Mesendoderm (in vitro differentiated cells): ENCODE measurements at regions not wholly inside any gene's neighbourhood (a gene's known extent, or its start where the extent isn't known, plus 50 kb on each side); places are given as distances from the start of the nearest gene placed in this dataset.

Source experiments
- DNase-seq: peaks from one replicate; pipeline ENCODE4 v3.0.0; 2013
- H2AK5ac ChIP-seq: 2 replicates; pipeline ENCODE4 v1.6.1; 2013; ENCODE audit warnings: low read length, inconsistent platforms
- H2BK120ac ChIP-seq: 2 replicates; pipeline ENCODE4 v1.6.1; 2013; ENCODE audit warnings: low read depth, mild to moderate bottlenecking, low read length, moderate library complexity, mixed read lengths
- H2BK15ac ChIP-seq: replicated peaks from 2 replicates; pipeline ENCODE4 v1.6.1; 2013; ENCODE audit warnings: low read depth, mild to moderate bottlenecking, moderate library complexity
- H2BK5ac ChIP-seq: 2 replicates; pipeline ENCODE4 v1.6.1; 2013; ENCODE audit warnings: low read length, inconsistent platforms
- H3K18ac ChIP-seq: 2 replicates; pipeline ENCODE4 v1.6.1; 2013; ENCODE audit warnings: mild to moderate bottlenecking, low read length, mixed read lengths
- H3K23ac ChIP-seq: one replicate; pipeline ENCODE4 v1.6.1; 2013; ENCODE audit warnings: low read length
- H3K27ac ChIP-seq: 2 replicates; pipeline ENCODE4 v1.5.1; 2013; ENCODE audit warnings: low read depth, mild to moderate bottlenecking, inconsistent platforms, low read length, moderate library complexity
- H3K27me3 ChIP-seq: 2 replicates; pipeline ENCODE4 v1.6.1; 2013; ENCODE audit warnings: low read length, control low read depth, mild to moderate bottlenecking, inconsistent platforms; ENCODE audit not compliant: insufficient read depth, poor library complexity
- H3K36me3 ChIP-seq: 2 replicates; pipeline ENCODE4 v1.6.1; 2013; ENCODE audit warnings: low read length, inconsistent platforms; ENCODE audit not compliant: control insufficient read depth, insufficient read depth
- H3K4ac ChIP-seq: one replicate; pipeline ENCODE4 v1.6.1; 2013; ENCODE audit warnings: low read depth, mild to moderate bottlenecking, low read length, moderate library complexity
- H3K4me1 ChIP-seq: 2 replicates; pipeline ENCODE4 v1.6.1; 2013; ENCODE audit warnings: low read depth, low read length, inconsistent platforms; ENCODE audit not compliant: control insufficient read depth
- H3K4me2 ChIP-seq: 2 replicates; pipeline ENCODE4 v1.6.1; 2013; ENCODE audit warnings: low read length
- H3K4me3 ChIP-seq: 2 replicates; pipeline ENCODE4 v1.5.1; 2013; ENCODE audit warnings: mild to moderate bottlenecking, low read length
- H3K56ac ChIP-seq: one replicate; pipeline ENCODE4 v1.6.1; 2013; ENCODE audit warnings: low read length
- H3K79me1 ChIP-seq: 2 replicates; pipeline ENCODE4 v1.6.1; 2013; ENCODE audit warnings: low read length, inconsistent platforms
- H3K79me2 ChIP-seq: 2 replicates; pipeline ENCODE4 v1.6.1; 2013; ENCODE audit warnings: mild to moderate bottlenecking, low read length; ENCODE audit not compliant: control insufficient read depth, insufficient read depth
- H3K9ac ChIP-seq: 2 replicates; pipeline ENCODE4 v1.6.1; 2013; ENCODE audit warnings: low read length, inconsistent platforms
- H4K5ac ChIP-seq: one replicate; pipeline ENCODE4 v1.6.1; 2013; ENCODE audit warnings: low read length
- H4K8ac ChIP-seq: one replicate; pipeline ENCODE4 v1.6.1; 2013; ENCODE audit warnings: low read depth, mild to moderate bottlenecking, control low read depth, low read length, moderate library complexity
- WGBS: extraction: QIAGEN DNeasy Blood & Tissue Kit; methylation state at CpG from one replicate; pipeline ENCODE4 v1.1.7; 2013; ENCODE audit warnings: low lambda C conversion rate, missing lambda C conversion rate; ENCODE audit not compliant: insufficient coverage; ENCODE audit errors: extremely low coverage; 5-methylcytosine and 5-hydroxymethylcytosine counted together

DNA sequence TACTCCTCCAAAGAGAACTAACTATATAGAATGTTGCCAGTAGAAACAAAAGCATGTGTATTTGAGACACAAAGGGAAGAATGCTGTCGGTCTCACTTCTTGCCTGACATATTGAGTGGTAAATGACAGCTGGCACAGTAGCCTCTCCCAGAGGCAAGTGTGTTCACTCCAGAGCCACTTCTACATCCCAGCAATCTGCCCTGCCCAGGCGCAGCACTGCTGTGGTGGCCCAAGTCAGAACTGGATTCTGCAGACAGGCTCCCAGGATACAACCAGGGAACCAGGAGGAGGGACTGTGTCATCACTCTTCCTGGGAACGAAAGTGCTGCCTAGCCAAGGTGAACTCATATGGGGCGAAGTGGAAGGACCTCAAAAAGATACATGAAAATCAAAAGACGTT lies 103.2 kb upstream of the ARMC2 start:
- no peak overlapping the region for H2BK15ac ChIP-seq
- no peak overlapping the region for H3K4me2 ChIP-seq
- no peak overlapping the region for H4K5ac ChIP-seq
- H3K79me1 ChIP-seq, result no peaks in the 10 kb centered on the region
- no peak overlapping the region for H2AK5ac ChIP-seq
- H4K8ac ChIP-seq, result no peak overlapping the region
- H3K56ac ChIP-seq, result no peak overlapping the region
- no peak overlapping the region for H3K23ac ChIP-seq
- no peak overlapping the region for H3K9ac ChIP-seq
- no peak overlapping the region for H3K4ac ChIP-seq
- DNase-seq, result no peak
- H3K79me2 ChIP-seq, result no peaks in the 10 kb centered on the region
- H2BK5ac ChIP-seq, result no peak overlapping the region
- no peaks in the 10 kb centered on the region for H3K36me3 ChIP-seq
- no peak overlapping the region for H3K4me3 ChIP-seq
- no peaks in the 10 kb centered on the region for H3K4me1 ChIP-seq
- no peaks in the 10 kb centered on the region for H3K27me3 ChIP-seq
- H2BK120ac ChIP-seq, result no peak overlapping the region
- no peak overlapping the region for H3K18ac ChIP-seq
- no peak overlapping the region for H3K27ac ChIP-seq
- no CpG with 5 or more reads among the region's 5 CpGs for WGBS

DNA sequence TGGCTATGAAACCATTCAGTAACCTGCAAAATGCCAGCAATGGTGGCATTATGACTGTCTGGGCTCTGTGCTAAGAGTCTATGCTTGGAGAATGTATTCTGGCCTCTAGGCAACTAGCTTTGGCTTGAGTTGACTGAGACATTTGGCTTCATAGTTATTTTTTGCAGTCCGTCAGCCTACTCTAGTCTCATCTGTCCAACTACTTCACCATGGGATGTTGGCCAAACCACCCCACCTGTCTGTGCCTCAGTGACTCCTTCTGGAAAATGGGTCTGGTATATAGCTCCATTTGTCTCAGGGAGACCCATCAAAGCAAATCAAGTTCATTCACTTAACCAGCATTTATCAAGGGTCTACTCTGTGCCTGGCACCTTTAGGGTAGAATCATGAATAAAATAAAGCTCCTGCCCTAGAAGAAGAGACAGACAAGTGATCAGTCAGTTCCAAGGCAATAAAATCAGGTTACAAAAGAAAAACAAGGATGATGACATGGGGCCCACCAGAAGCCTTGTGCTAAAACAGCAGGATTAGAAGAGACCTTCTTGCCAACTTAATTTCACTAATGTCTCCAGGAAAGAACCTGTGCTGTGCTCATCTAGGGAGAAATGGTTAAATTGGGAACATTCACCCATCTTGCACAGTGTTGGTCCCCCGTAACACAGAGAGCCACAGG lies 102.4 kb upstream of the ARMC2 start:
- no peak overlapping the region for H4K8ac ChIP-seq
- H3K79me1 ChIP-seq, result no peaks in the 10 kb centered on the region
- no peak overlapping the region for H3K27ac ChIP-seq
- H3K4me3 ChIP-seq, result no peak overlapping the region
- no peak overlapping the region for H3K18ac ChIP-seq
- no peaks in the 10 kb centered on the region for H3K36me3 ChIP-seq
- H2AK5ac ChIP-seq, result no peak overlapping the region
- peak overlapping the region; percentile 4 for H3K23ac ChIP-seq
- no peaks in the 10 kb centered on the region for H3K27me3 ChIP-seq
- no peak overlapping the region for H3K4me2 ChIP-seq
- no peak overlapping the region for H3K4ac ChIP-seq
- no CpG with 5 or more reads among the region's 2 CpGs for WGBS
- H2BK15ac ChIP-seq, result no peak overlapping the region
- H2BK120ac ChIP-seq, result no peak overlapping the region
- no peaks in the 10 kb centered on the region for H3K79me2 ChIP-seq
- no peak overlapping the region for H3K56ac ChIP-seq
- no peak overlapping the region for H3K9ac ChIP-seq
- no peak overlapping the region for H2BK5ac ChIP-seq
- no peaks in the 10 kb centered on the region for H3K4me1 ChIP-seq
- DNase-seq, result no peak
- no peak overlapping the region for H4K5ac ChIP-seq

GRCh38 chr6:108746366-108746765 lies 101.9 kb upstream of the ARMC2 start:
- no peak overlapping the region for H4K5ac ChIP-seq
- H3K9ac ChIP-seq, result no peak overlapping the region
- no peaks in the 10 kb centered on the region for H3K79me1 ChIP-seq
- no peak overlapping the region for H3K23ac ChIP-seq
- H2BK5ac ChIP-seq, result no peak overlapping the region
- H2AK5ac ChIP-seq, result no peak overlapping the region
- no peak overlapping the region for H2BK120ac ChIP-seq
- H3K4ac ChIP-seq, result no peak overlapping the region
- H3K79me2 ChIP-seq, result no peaks in the 10 kb centered on the region
- DNase-seq, result no peak
- no peaks in the 10 kb centered on the region for H3K27me3 ChIP-seq
- no peaks in the 10 kb centered on the region for H3K36me3 ChIP-seq
- no peak overlapping the region for H3K18ac ChIP-seq
- H3K56ac ChIP-seq, result no peak overlapping the region
- H3K4me3 ChIP-seq, result no peak overlapping the region
- no peak overlapping the region for H3K4me2 ChIP-seq
- no peak overlapping the region for H4K8ac ChIP-seq
- H3K4me1 ChIP-seq, result no peaks in the 10 kb centered on the region
- WGBS, result no CpG with 5 or more reads among the region's 5 CpGs
- no peak overlapping the region for H2BK15ac ChIP-seq
- H3K27ac ChIP-seq, result no peak overlapping the region

DNA sequence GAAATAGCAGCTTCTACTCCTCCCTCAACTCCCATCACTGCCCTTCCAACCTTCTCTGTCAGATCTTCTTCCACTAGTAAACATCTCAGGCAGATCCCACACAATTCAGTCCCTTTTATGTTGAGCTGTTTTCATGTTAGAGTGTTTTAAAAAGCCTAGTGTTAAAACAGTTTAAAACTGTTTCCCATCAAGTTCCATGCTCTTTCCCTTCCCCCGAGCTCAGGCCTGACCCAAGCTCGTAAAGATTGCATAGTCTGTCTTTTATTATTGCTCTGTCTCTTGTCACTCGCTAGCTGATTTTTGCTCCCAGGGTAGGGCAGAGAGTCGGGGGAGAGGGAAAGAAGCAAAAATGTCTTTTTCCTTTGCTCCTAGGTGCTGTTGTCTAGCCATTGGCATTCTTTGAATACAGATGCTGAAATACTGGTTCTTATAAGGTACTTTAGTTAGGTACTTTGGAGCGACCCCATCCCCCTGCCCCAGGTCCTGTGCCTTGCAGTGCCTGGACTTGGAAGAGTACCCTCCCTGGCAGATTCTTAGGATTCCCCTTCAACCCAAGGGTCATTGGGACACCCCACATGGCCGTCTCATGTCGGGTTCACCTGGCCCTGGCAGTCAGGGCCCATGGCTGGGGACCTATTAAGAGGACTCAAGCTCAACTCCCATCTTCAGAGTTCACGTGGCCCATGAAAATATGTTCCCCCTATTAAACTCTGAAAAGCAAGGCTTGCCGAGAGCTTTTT lies 101.2 kb upstream of the ARMC2 start:
- Histone ChIP-seq H3K36me3 (no peaks in the 10 kb centered on the region), H3K27ac (no peak overlapping the region), H2AK5ac (no peak overlapping the region), H3K9ac (no peak overlapping the region), H3K4me3 (no peak overlapping the region), H3K18ac (no peak overlapping the region), H2BK120ac (no peak overlapping the region), H3K27me3 (no peaks in the 10 kb centered on the region), H3K56ac (no peak overlapping the region), H4K8ac (no peak overlapping the region), H2BK5ac (no peak overlapping the region), H3K79me1 (no peaks in the 10 kb centered on the region), H2BK15ac (no peak overlapping the region), H3K4me2 (no peak overlapping the region), H3K79me2 (no peaks in the 10 kb centered on the region), H3K4ac (no peak overlapping the region), H3K4me1 (no peaks in the 10 kb centered on the region), H4K5ac (no peak overlapping the region), H3K23ac (no peak overlapping the region)
- no peak for DNase-seq
- no CpG with 5 or more reads among the region's 9 CpGs for WGBS

GRCh38 chr6:108748055-108748454 lies 100.2 kb upstream of the ARMC2 start:
- no peak for DNase-seq
- no peak overlapping the region for H3K9ac ChIP-seq
- no CpG with 5 or more reads among the region's 1 CpG for WGBS

More at GRCh38 chr6:108748055-108748454, 100.2 kb upstream of the ARMC2 start:
- Histone ChIP-seq H3K23ac (no peak overlapping the region), H3K27ac (no peak overlapping the region), H2BK15ac (no peak overlapping the region), H3K4me3 (no peak overlapping the region), H3K27me3 (no peaks in the 10 kb centered on the region), H3K79me1 (no peaks in the 10 kb centered on the region), H3K18ac (no peak overlapping the region), H3K56ac (no peak overlapping the region), H3K4ac (no peak overlapping the region), H3K4me2 (no peak overlapping the region), H3K4me1 (no peaks in the 10 kb centered on the region), H3K79me2 (no peaks in the 10 kb centered on the region), H2AK5ac (no peak overlapping the region), H2BK5ac (no peak overlapping the region), H4K5ac (no peak overlapping the region), H2BK120ac (no peak overlapping the region), H3K36me3 (no peaks in the 10 kb centered on the region), H4K8ac (no peak overlapping the region)
